ENCODE measurements at regions not wholly inside any gene's neighbourhood (a gene's known extent, or its start where the extent isn't known, plus 50 kb on each side); places are given as distances from the start of the nearest gene placed in this dataset.

DNA sequence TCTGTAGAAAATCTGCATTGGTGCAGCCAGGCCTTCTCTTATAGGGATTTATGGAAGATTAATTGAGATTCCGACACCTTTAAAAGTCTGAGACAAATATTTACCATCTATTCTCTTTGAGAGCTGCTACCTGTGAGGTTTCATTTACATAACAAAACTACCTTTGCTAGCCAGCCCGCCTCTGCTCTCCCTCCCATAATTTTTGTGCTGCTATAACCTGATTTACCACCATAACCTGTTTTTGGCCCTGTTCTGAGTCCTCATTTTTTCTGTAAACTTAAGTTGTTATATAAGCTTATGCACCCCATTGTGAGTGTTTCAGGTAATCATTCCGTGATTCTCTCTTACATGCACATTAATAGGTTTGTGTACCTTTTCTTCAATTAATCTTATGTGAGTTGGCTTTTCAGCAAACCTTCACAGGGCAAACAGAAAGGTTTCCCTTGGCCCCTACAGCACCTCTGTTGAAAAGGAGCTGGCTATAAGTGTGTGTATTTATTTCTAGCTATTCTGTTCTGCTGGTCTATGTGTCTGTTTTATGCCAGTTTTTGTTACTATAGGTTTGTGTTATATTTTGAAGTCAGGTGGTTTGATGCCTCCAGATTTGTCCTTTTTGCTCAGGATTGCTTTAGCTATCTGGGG is 114.9 kb upstream of the XIRP2 start:
- no peak overlapping the region for H4K8ac ChIP-seq (ENCODE audit: low read depth in 2 of 2, low read length in 2 of 2)
- H3K14ac ChIP-seq (replicated peaks; ENCODE audit: low read depth, low read length), result no peak overlapping the region
- DNase-seq, result no peak
- H3K79me1 ChIP-seq (ENCODE audit: low read depth in 1 of 2, low read length in 2 of 2), result no peaks in the 10 kb centered on the region
- no peak overlapping the region for H3K9ac ChIP-seq (ENCODE audit: low read depth, low read length)
- H3K9me1 ChIP-seq (ENCODE audit: insufficient read depth, low read length), result no peaks in the 10 kb centered on the region
- no peak overlapping the region for H4K5ac ChIP-seq (ENCODE audit: low read depth, low read length)
- no peaks in the 10 kb centered on the region for H3K27me3 ChIP-seq (ENCODE audit: control insufficient read depth, insufficient read depth, low read length)
- BruUV-seq (replicated peaks), result no TSS peak
- H3K27ac ChIP-seq (ENCODE audit: insufficient read depth, low read length), result no peak overlapping the region
- no peak overlapping the region for H3K23ac ChIP-seq (ENCODE audit: low read depth, low read length)
- H2BK120ac ChIP-seq (ENCODE audit: low read depth, low read length), result no peak overlapping the region
- H2AK9ac ChIP-seq (replicated peaks; ENCODE audit: low read depth, low read length, poor library complexity), result no peak overlapping the region
- no peak overlapping the region for H2BK15ac ChIP-seq (ENCODE audit: low read depth, low read length)
- no peak overlapping the region for H4K91ac ChIP-seq (ENCODE audit: insufficient read depth, low read depth, low read length)
- H3K4me1 ChIP-seq (ENCODE audit: control insufficient read depth, insufficient read depth, low read length), result no peaks in the 10 kb centered on the region
- H2BK5ac ChIP-seq (ENCODE audit: low read depth, low read length, poor library complexity, severe bottlenecking), result no peak overlapping the region
- H2BK20ac ChIP-seq (ENCODE audit: low read depth, low read length), result no peak overlapping the region
- no peak overlapping the region for H3K4ac ChIP-seq (ENCODE audit: low read depth, low read length)
- H3K9me3 ChIP-seq (ENCODE audit: control insufficient read depth, insufficient read depth, low read length), result no peaks in the 10 kb centered on the region
- no peak overlapping the region for H2AFZ ChIP-seq (replicated peaks; ENCODE audit: low read length, poor library complexity)
- POLR2A ChIA-PET (ENCODE audit: unreplicated experiment), result no interaction called here
- in situ Hi-C loops (cut with MboI; ENCODE audit: low sequenced_read_pairs), result no loop called here
- TF ChIP-seq, protein P1, sequence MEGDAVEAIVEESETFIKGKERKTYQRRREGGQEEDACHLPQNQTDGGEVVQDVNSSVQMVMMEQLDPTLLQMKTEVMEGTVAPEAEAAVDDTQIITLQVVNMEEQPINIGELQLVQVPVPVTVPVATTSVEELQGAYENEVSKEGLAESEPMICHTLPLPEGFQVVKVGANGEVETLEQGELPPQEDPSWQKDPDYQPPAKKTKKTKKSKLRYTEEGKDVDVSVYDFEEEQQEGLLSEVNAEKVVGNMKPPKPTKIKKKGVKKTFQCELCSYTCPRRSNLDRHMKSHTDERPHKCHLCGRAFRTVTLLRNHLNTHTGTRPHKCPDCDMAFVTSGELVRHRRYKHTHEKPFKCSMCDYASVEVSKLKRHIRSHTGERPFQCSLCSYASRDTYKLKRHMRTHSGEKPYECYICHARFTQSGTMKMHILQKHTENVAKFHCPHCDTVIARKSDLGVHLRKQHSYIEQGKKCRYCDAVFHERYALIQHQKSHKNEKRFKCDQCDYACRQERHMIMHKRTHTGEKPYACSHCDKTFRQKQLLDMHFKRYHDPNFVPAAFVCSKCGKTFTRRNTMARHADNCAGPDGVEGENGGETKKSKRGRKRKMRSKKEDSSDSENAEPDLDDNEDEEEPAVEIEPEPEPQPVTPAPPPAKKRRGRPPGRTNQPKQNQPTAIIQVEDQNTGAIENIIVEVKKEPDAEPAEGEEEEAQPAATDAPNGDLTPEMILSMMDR (conservative IDR thresholded peaks at IDR 0.05; ENCODE audit: low read depth, low read length), result no peak
- TF ChIP-seq MAZ (IDR thresholded peaks at IDR 0.05; ENCODE audit: borderline replicate concordance, low read depth, low read length) (no peak), RCOR1 (IDR thresholded peaks at IDR 0.05; ENCODE audit: insufficient replicate concordance, low read length) (no peak), RAD21 (IDR thresholded peaks at IDR 0.05; ENCODE audit: low read length) (no peak), BHLHE40 (IDR thresholded peaks at IDR 0.05; ENCODE audit: low read depth, low read length) (no peak), CEBPB (IDR thresholded peaks at IDR 0.05; ENCODE audit: low read depth, low read length) (no peak)
- TF ChIP-seq, protein P2, sequence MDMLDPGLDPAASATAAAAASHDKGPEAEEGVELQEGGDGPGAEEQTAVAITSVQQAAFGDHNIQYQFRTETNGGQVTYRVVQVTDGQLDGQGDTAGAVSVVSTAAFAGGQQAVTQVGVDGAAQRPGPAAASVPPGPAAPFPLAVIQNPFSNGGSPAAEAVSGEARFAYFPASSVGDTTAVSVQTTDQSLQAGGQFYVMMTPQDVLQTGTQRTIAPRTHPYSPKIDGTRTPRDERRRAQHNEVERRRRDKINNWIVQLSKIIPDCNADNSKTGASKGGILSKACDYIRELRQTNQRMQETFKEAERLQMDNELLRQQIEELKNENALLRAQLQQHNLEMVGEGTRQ (IDR thresholded peaks at IDR 0.05; ENCODE audit: low read depth, low read length), result no peak
- intact Hi-C loops (cut with micrococcal nuclease), result no loop called here
- CTCF ChIA-PET, result interaction anchor here (1.2 kb wide), 1 partner anchor 23 kb away, joined by 3 read pairs; no protein-coding TSS in a partner anchor
- H3K4me2 ChIP-seq (ENCODE audit: low read depth, low read length), result no peak overlapping the region
- dilution Hi-C loops (cut with HindIII; ENCODE audit: low sequenced_read_pairs, unreplicated experiment), result no loop called here
- H2AK5ac ChIP-seq (ENCODE audit: low read depth, low read length), result no peak overlapping the region
- ATAC-seq (ENCODE audit: low read depth), result no peak
- no peaks in the 10 kb centered on the region for H4K20me1 ChIP-seq (ENCODE audit: insufficient read depth, low read length)
- no peak overlapping the region for H3K4me3 ChIP-seq (ENCODE audit: insufficient read depth, low read depth, low read length)
- H3K18ac ChIP-seq (ENCODE audit: low read depth, low read length), result no peak overlapping the region
- H3K36me3 ChIP-seq (ENCODE audit: control insufficient read depth, insufficient read depth, low read length), result no peaks in the 10 kb centered on the region
- H3K56ac ChIP-seq (ENCODE audit: extremely low read depth, insufficient read depth, low read length), result no peak overlapping the region
- no CpG with 5 or more reads among the region's 3 CpGs for WGBS, 2 experiments (ENCODE audit: extremely low coverage in 2 of 2, insufficient read length in 1 of 2)
